Stimulated activated CD4-positive, alpha-beta T cell treated with anti-CD3 and anti-CD28 coated beads, Interleukin-2, amount 100 ng/mL, for 4 hours (primary cell): ENCODE measurements at regions not wholly inside any gene's neighbourhood (a gene's known extent, or its start where the extent isn't known, plus 50 kb on each side); places are given as distances from the start of the nearest gene placed in this dataset.

Experiments
- DNase-seq: peaks from one replicate; pipeline ENCODE4 v3.0.0-alpha.2; 2020; ENCODE audit warnings: low read depth

DNA sequence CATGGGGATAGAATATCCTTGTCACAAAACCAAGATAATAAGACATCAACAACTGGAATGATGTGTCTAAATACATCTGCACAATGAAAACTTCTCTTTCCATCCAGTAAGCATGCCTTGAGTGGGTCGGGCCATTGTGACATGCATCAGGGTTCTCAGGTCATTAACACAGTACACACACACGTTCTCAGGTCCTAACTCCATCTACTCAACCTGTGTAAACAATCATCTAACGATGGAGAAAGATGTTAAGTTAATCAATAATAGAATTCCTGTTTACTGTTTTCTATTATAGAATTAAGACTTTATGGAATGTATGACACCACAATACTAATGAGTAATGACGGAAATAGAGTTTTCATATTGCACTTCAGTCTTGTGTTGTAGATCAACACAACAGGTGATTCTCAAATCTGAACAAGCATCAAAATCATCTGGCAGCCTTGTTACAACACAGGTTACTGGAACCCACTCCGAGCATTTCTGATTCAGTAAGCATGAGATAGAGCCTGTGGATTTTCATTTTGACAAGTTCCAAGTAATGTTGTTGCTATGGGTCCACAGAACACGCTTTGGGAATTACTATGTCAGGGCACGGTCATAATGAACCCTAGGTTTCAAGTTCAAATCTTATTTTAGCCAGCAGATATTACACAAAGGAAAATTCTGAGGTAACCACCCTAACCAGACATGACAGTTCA, 315.8 kb upstream of the TEX13C start:
- no peak for DNase-seq

DNA sequence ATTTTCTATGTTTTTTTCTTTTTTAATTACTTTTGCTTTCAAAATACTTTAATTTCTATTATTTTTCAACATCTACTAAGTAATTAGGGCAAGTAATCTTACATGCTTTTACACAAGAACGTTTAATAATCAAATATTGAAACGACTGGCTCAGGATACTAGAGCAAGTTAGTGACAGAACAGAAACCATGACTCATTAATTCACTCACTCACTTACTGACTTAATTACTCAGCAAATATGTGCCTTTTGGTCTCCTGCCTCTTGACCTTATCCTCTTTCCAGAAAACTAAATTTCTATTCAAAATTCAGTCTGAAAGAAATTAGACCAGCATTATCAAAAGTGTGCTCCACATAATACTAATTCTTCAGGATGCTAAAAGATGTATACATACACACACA, 314.9 kb upstream of the TEX13C start:
- no peak for DNase-seq

DNA sequence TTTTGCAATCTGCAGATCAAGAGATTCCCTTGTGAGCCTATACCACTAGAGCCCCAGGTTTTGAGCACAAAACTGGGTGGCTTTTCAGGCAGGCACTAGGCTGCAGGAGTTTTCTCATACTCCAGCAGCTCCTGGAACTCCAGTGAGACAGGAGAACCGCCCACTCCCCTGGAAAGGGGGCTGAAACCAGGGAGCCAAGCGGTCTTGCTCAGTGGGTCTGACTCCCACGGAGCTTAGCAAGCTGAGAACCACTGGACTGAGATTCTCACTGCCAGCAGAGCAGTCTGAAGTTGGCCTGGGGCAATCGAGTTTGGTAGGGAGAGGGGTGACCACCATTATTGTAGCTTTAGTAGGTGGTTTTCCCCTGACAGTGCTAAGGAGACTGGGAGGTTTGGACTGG, 313.8 kb upstream of the TEX13C start:
- DNase-seq = no peak

- no peak for DNase-seq
These were observed 313.0 kb upstream of the TEX13C start for GRCh38 chrX:125006704-125007103.

- no peak for DNase-seq
These were observed 307.1 kb upstream of the TEX13C start for GRCh38 chrX:125012585-125012984.

DNA sequence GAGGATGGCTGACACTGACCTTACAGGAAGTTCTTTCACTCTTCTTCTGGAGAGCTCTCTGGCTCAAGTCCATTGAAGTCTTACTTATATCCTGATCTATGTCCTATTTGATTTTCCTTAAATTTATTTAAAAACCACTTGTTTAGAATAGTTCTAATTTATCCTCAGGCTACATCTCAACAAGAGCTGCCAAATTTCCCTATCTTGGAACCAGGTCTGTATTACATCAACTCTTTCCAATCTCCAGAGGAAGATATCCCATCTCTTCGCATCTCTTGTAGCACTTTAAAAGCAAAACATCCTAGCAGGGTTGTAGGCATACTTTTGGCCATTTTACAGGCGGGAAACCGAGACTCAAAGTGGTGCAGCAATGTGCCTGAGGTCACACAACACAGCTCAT, 290.5 kb upstream of the TEX13C start:
- no peak for DNase-seq
